Ovary (tissue), 7 donors: ENCODE measurements at regions not wholly inside any gene's neighbourhood (a gene's known extent, or its start where the extent isn't known, plus 50 kb on each side); places are given as distances from the start of the nearest gene placed in this dataset.

Experiments used
- DNase-seq, 5 donors: peaks; one replicate each; pipeline ENCODE4 v3.0.0-alpha.2; 2019 to 2020
- H3K27ac ChIP-seq, 2 donors: fragments of 200-600 bp; one replicate each; pipeline versions ENCODE4 v1.5.1 to v1.8.0; 2019 to 2022
- H3K27me3 ChIP-seq: fragments of 200-600 bp; one replicate; pipeline ENCODE4 v1.8.0; 2022
- H3K36me3 ChIP-seq: fragments of 200-600 bp; sonication (generic); one replicate; pipeline ENCODE4 v1.5.1; 2019
- H3K4me1 ChIP-seq: one replicate; pipeline ENCODE4 v1.8.1; 2013; ENCODE audit warnings: mild to moderate bottlenecking, moderate library complexity; ENCODE audit not compliant: insufficient read depth
- H3K4me3 ChIP-seq: fragments of 200-600 bp; sonication (generic); one replicate; pipeline ENCODE4 v1.5.1; 2017
- H3K9me3 ChIP-seq, 2 donors: fragments of 200-600 bp in 1 of 2; sonication (generic) in 1 of 2; one replicate each; pipeline versions ENCODE4 v1.5.1 to v1.8.1; 2013 to 2019; ENCODE audit warnings: mild to moderate bottlenecking in 1 of 2, moderate library complexity in 1 of 2
- CTCF ChIP-seq, 3 donors: fragments of 450-650 bp in 2 of 3; fragments of 200-600 bp in 1 of 3; IDR thresholded peaks; one replicate each; pipeline versions ENCODE4 v1.5.1 to v1.8.0; 2016 to 2022; ENCODE audit warnings: antibody characterized with exemption in 3 of 3, mild to moderate bottlenecking in 1 of 3
- EP300 ChIP-seq: sonication (generic); formaldehyde crosslinking; IDR thresholded peaks from one replicate; pipeline ENCODE4 v1.6.1; 2017; ENCODE audit warnings: antibody characterized with exemption
- POLR2A ChIP-seq: fragments of 450-650 bp; IDR thresholded peaks from one replicate; pipeline ENCODE4 v1.6.1; 2017; ENCODE audit warnings: antibody characterized with exemption, mild to moderate bottlenecking, moderate library complexity
- WGBS, 3 donors: extraction: QIAGEN DNeasy Blood & Tissue Kit in 1 of 3; methylation state at CpG; one replicate each; pipeline versions ENCODE4 v1.1.5 to v1.1.7; 2013 to 2017; 5-methylcytosine and 5-hydroxymethylcytosine counted together
- intact Hi-C, 4 donors: fragments of 100-400 bp; cut with DNase I; formaldehyde crosslinking; loops; one replicate each; pipeline versions ENCODE4 v1.11.0 to v1.15.1; 2022 to 2023
- donor health status: DM: no; HTN: no; CAD: no; lungs with moderate emphysema.
- donor health status: DM: no; HTN: no; CAD: no.
- donor health status: Bipolar disorder and iron deficiency.
- donor health status: DM: no; HTN: no; CAD: no.
- donor health status: DM: yes; HTN: yes; CAD: no.

GRCh38 chr13:110027470-110028240 lies 241.3 kb upstream of the IRS2 start:
- 78 to 83% (median 81%) methylated on average over 8 of the region's 8 CpGs for WGBS, 3 donors
- Histone ChIP-seq H3K27me3 (no peaks in the 10 kb centered on the region), H3K36me3 (no peaks in the 10 kb centered on the region), H3K4me3 (no peak overlapping the region), H3K9me3 (no peaks in the 10 kb centered on the region), H3K27ac (no peak overlapping the region), H3K4me1 (peaks cover 5% of the 10 kb centered on the region)
- intact Hi-C loops, result no loop called here
- TF ChIP-seq POLR2A (no peak), EP300 (no peak), CTCF (IDR thresholded peaks at IDR 0.05) (no peak)
- no peak for DNase-seq

- TF ChIP-seq EP300, result no peak
- TF ChIP-seq POLR2A, result no peak
- TF ChIP-seq CTCF (IDR thresholded peaks at IDR 0.05), result no peak
- Histone ChIP-seq H3K36me3 (no peaks in the 10 kb centered on the region), H3K9me3 (no peaks in the 10 kb centered on the region), H3K27ac (no peak overlapping the region), H3K4me3 (no peak overlapping the region), H3K4me1 (peaks cover 5% of the 10 kb centered on the region), H3K27me3 (no peaks in the 10 kb centered on the region)
- intact Hi-C loops, result no loop called here
- DNase-seq, result no peak
- 0 to 2% (median 0%) methylated on average over 1 of the region's 1 CpG for WGBS, 3 donors
These were observed 238.2 kb upstream of the IRS2 start for GRCh38 chr13:110024645-110024980.

GRCh38 chr13:110023729-110024644 lies 237.6 kb upstream of the IRS2 start:
- TF ChIP-seq POLR2A (no peak), CTCF (IDR thresholded peaks at IDR 0.05) (no peak), EP300 (no peak)
- H3K27me3 ChIP-seq, result no peaks in the 10 kb centered on the region
- DNase-seq, result peak; percentile 21 to 59 (median 30)
- H3K4me1 ChIP-seq, result peaks cover 5% of the 10 kb centered on the region
- H3K36me3 ChIP-seq, result no peaks in the 10 kb centered on the region
- H3K4me3 ChIP-seq, result no peak overlapping the region
- WGBS, 3 donors, result 32 to 35% (median 32%) methylated on average over 14 of the region's 14 CpGs
- H3K27ac ChIP-seq, result no peak overlapping the region
- no peaks in the 10 kb centered on the region for H3K9me3 ChIP-seq
- intact Hi-C loops, result no loop called here

- no peak overlapping the region for H3K27ac ChIP-seq
- no peak for TF ChIP-seq CTCF (IDR thresholded peaks at IDR 0.05)
- no peak for TF ChIP-seq POLR2A
- TF ChIP-seq EP300, result no peak
- H3K27me3 ChIP-seq, result no peaks in the 10 kb centered on the region
- DNase-seq, result no peak
- H3K36me3 ChIP-seq, result no peaks in the 10 kb centered on the region
- no peaks in the 10 kb centered on the region for H3K4me1 ChIP-seq
- H3K9me3 ChIP-seq, result no peaks in the 10 kb centered on the region
- H3K4me3 ChIP-seq, result no peak overlapping the region
- 78 to 86% (median 79%) methylated on average over 11 of the region's 11 CpGs for WGBS, 3 donors
- intact Hi-C loops, result no loop called here
These were observed 231.6 kb upstream of the IRS2 start for GRCh38 chr13:110018009-110018408.
